Endothelial cell (in vitro differentiated cells): ENCODE measurements at regions not wholly inside any gene's neighbourhood (a gene's known extent, or its start where the extent isn't known, plus 50 kb on each side); places are given as distances from the start of the nearest gene placed in this dataset.

Experiments
- DNase-seq: peaks from one replicate; pipeline ENCODE4 v3.0.0; 2021; ENCODE audit warnings: low spot score
- H3K27ac Mint-ChIP-seq: one replicate; pipeline ENCODE4 v1.8.0; 2021; ENCODE audit warnings: mixed read lengths, inconsistent platforms; ENCODE audit not compliant: unreplicated experiment
- H3K27me3 Mint-ChIP-seq: one replicate; pipeline ENCODE4 v1.8.0; 2021; ENCODE audit warnings: mild to moderate bottlenecking, moderate library complexity, mixed read lengths, inconsistent platforms; ENCODE audit not compliant: unreplicated experiment
- H3K36me3 Mint-ChIP-seq: one replicate; pipeline ENCODE4 v1.8.0; 2021; ENCODE audit warnings: mild to moderate bottlenecking, low read depth, mixed read lengths, inconsistent platforms; ENCODE audit not compliant: unreplicated experiment
- H3K4me1 Mint-ChIP-seq: one replicate; pipeline ENCODE4 v1.8.0; 2021; ENCODE audit warnings: mild to moderate bottlenecking, mixed read lengths, inconsistent platforms; ENCODE audit not compliant: unreplicated experiment
- H3K4me3 Mint-ChIP-seq: one replicate; pipeline ENCODE4 v1.8.0; 2021; ENCODE audit warnings: mild to moderate bottlenecking, mixed read lengths, inconsistent platforms; ENCODE audit not compliant: unreplicated experiment
- H3K9me3 Mint-ChIP-seq: one replicate; pipeline ENCODE4 v1.8.0; 2021; ENCODE audit warnings: mixed read lengths, inconsistent platforms; ENCODE audit not compliant: unreplicated experiment
- TF ChIP-seq, protein P1 (sequence below): fragments of 200-600 bp; sonication (generic); IDR thresholded peaks from one replicate; pipeline ENCODE4 v1.5.0; 2021; ENCODE audit warnings: antibody characterized with exemption; ENCODE audit not compliant: unreplicated experiment

DNA sequence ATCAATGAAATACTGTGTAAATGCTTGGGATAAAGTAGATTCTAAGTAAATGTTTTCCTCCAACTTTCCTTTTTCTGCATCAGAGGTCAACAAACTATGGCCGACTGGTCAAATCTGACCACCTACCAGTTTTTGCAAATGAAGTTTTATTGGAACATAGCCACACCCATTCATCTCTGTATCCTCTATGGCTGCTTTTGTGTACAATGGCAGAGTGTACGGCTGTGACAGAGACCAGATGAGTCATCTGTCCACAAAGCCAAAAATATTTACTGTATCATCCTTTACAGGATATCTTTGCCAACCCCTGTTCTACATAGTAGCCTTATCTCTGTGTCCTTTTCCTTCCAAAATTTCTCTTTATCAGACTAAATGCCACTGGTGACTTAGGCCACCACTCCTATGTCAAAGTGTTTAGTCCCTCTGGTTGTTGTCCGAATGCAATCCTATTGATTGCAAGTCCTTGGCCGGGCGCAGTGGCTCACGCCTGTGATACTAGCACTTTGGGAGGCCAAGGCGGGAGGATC lies 218.4 kb upstream of the KLF4 start:
- H3K36me3 Mint-ChIP-seq, result no peaks in the 10 kb centered on the region
- no peak for DNase-seq
- H3K27ac Mint-ChIP-seq, result no peak overlapping the region
- TF ChIP-seq, protein P1, sequence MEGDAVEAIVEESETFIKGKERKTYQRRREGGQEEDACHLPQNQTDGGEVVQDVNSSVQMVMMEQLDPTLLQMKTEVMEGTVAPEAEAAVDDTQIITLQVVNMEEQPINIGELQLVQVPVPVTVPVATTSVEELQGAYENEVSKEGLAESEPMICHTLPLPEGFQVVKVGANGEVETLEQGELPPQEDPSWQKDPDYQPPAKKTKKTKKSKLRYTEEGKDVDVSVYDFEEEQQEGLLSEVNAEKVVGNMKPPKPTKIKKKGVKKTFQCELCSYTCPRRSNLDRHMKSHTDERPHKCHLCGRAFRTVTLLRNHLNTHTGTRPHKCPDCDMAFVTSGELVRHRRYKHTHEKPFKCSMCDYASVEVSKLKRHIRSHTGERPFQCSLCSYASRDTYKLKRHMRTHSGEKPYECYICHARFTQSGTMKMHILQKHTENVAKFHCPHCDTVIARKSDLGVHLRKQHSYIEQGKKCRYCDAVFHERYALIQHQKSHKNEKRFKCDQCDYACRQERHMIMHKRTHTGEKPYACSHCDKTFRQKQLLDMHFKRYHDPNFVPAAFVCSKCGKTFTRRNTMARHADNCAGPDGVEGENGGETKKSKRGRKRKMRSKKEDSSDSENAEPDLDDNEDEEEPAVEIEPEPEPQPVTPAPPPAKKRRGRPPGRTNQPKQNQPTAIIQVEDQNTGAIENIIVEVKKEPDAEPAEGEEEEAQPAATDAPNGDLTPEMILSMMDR, result no peak
- no peak overlapping the region for H3K4me3 Mint-ChIP-seq
- H3K9me3 Mint-ChIP-seq, result no peaks in the 10 kb centered on the region
- H3K27me3 Mint-ChIP-seq, result no peaks in the 10 kb centered on the region
- peaks cover under 1% of the 10 kb centered on the region for H3K4me1 Mint-ChIP-seq

DNA sequence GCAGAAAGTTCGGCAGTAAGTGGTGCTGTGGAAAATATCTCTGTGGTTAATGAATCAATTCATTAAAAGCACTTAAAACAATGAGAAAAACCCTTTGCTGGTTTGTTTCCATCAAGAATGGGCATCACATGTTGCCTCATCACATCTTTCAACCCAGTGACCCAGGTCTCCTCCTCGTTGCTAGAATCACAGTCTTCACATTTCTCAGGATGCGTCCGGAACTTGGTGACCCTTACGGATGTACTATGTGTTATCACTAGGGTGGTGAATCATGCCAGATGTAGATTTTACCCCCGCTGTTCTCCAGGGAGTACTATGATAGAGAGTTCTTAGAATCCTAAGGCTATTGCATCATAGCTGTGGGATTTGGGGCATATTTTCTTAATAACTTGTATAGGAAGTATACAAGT lies 217.9 kb upstream of the KLF4 start:
- no peaks in the 10 kb centered on the region for H3K36me3 Mint-ChIP-seq
- DNase-seq, result no peak
- TF ChIP-seq, protein P1, result no peak
- no peak overlapping the region for H3K27ac Mint-ChIP-seq
- H3K4me1 Mint-ChIP-seq, result no peaks in the 10 kb centered on the region
- H3K9me3 Mint-ChIP-seq, result no peaks in the 10 kb centered on the region
- H3K27me3 Mint-ChIP-seq, result no peaks in the 10 kb centered on the region
- H3K4me3 Mint-ChIP-seq, result no peak overlapping the region

DNA sequence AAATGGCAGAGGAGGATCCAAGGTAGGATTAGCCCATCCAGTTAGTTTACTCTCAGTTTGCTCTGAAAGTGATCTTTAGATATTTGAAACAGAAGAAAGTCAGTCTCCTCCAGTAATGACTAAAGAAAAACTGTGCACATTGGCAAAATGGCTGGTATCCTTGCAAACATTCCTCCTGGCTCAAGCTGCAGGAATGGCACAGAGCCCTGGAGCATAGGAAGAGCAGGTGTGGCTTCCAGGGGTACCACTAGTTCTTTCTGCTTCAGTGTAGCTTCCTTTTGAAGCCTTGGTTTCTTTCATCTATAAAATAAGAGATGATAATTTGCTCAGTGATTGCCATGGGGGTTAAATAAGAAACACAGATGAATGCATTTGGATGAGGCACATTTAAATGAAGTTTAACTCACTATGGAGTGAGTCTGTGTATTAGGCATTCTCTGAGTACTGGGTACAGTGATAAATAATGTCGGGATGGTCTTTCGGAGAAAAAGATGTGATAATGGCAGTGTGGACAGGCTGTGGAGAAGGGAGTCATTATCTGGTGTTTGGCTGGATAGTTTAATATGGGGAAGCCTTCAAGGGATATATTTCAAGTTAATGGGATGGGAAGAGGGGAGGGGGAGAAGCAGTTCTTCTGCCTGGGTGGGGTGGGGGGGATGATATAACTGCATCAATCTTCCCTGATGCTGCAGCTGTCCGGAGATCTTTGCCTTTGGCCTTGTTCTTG lies 217.3 kb upstream of the KLF4 start:
- H3K27ac Mint-ChIP-seq, result no peak overlapping the region
- H3K4me3 Mint-ChIP-seq, result no peak overlapping the region
- no peaks in the 10 kb centered on the region for H3K36me3 Mint-ChIP-seq
- TF ChIP-seq, protein P1, result no peak
- H3K9me3 Mint-ChIP-seq, result no peaks in the 10 kb centered on the region
- no peaks in the 10 kb centered on the region for H3K4me1 Mint-ChIP-seq
- peaks cover 1% of the 10 kb centered on the region for H3K27me3 Mint-ChIP-seq
- DNase-seq, result no peak

DNA sequence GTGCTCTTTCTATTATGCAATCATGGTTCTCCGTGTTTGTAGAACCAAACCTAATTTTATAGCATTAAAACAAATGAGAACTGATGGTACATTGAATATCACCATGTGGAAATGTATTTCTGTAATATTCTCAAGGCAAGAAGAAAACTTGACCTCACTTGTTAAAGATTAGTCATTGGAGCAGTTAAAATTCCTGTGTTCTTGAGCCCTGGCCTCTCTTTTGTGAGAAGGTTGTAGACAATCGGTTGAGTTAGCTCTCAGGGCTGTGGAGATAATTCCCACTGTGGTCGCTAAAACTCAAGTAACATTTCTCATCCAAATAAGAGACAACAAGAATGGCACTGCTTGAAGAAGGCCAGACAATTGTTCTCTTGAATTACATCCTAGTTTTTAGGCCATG lies 216.0 kb upstream of the KLF4 start:
- H3K27me3 Mint-ChIP-seq, result peaks cover 3% of the 10 kb centered on the region
- TF ChIP-seq, protein P1, result no peak
- no peak overlapping the region for H3K27ac Mint-ChIP-seq
- H3K4me1 Mint-ChIP-seq, result no peaks in the 10 kb centered on the region
- no peak overlapping the region for H3K4me3 Mint-ChIP-seq
- no peak for DNase-seq
- H3K9me3 Mint-ChIP-seq, result no peaks in the 10 kb centered on the region
- H3K36me3 Mint-ChIP-seq, result no peaks in the 10 kb centered on the region

DNA sequence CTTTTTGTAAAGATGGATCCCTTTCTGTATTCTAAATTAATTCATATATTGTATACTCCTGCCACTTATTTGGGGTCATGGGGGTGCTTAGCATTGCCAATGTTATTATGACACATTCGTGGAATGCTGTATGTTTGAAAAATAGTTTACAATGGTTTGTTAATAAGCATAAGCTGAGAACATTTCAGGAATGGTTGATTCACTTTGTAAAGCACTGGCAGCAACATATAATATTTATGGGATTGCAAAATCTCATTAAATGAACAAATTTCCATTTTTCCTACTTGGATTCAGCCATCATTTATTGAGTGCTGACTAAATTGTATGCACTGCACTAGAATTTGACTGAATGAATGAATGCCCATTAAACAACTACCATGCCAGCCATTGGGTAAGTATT lies 215.2 kb upstream of the KLF4 start:
- Mint-ChIP-seq H3K27ac (no peak overlapping the region), H3K4me1 (no peaks in the 10 kb centered on the region), H3K9me3 (no peaks in the 10 kb centered on the region), H3K4me3 (no peak overlapping the region), H3K36me3 (no peaks in the 10 kb centered on the region), H3K27me3 (peaks cover 3% of the 10 kb centered on the region)
- no peak for DNase-seq
- TF ChIP-seq, protein P1, result no peak
